ENCODE measurements at regions not wholly inside any gene's neighbourhood (a gene's known extent, or its start where the extent isn't known, plus 50 kb on each side); places are given as distances from the start of the nearest gene placed in this dataset.

- DNase-seq: no peak
Measured at GRCh38 chr2:9156483-9156882, 50.1 kb upstream of the ASAP2 start.

DNA sequence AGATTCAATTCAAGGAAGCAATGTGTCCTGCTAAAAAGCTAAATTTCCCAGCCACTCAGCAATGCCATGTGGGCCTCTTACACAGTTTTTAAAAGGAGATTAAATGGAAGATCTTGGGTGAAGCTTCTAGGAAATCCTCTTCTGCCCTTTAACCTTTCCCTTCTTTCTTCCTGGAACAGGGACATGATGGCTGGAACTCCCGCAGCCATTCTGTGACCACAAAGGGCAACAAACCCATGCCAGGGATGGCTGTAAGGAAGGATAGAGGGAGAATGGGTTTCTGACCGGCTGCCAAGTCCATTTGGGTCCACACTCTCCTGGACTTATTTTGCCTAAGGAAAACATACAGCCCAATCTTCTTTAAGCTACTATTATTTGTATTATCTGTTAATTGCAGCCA, 52.6 kb upstream of the ASAP2 start:
- no peak for DNase-seq

DNA sequence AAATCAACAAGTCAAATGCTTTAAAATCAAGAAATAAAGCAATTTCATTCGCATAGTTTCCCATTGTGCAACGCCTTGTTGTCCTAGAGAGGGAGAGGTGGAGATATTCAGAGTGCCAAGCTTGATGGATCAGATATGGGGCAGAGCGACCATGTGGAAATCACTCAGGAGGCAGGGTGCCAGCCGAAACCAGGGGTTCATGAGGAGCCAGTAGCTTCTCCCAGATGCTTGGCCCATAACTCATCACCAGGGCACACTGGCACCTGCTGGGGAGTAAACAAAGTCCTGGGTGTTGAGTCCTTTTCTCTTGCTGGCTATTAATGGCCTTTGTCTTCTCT, 53.0 kb upstream of the ASAP2 start:
- DNase-seq: no peak

- DNase-seq: peak; percentile 40
Measured at GRCh38 chr2:9152975-9153642, 53.5 kb upstream of the ASAP2 start.

GRCh38 chr2:9150906-9151305, 55.7 kb upstream of the ASAP2 start:
- no peak for DNase-seq

GRCh38 chr2:9150568-9150900, 56.1 kb upstream of the ASAP2 start:
- DNase-seq: no peak

GRCh38 chr2:9149726-9150567, 56.7 kb upstream of the ASAP2 start:
- DNase-seq: no peak

DNA sequence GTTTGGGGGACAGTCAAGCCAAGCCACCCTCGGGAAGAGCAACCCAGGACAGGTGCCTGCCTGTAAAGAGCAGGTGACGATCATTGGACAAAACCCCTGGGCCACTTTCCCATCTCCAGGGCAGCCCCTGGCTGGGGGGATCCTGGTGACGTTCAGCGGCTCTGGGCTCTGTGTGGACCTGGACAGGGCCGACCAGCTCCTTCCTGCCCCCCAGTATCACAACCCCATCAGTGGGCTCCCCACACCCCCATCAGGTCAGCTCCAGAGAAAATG, 57.3 kb upstream of the ASAP2 start:
- no peak for DNase-seq

GRCh38 chr2:9146646-9147045, 60.0 kb upstream of the ASAP2 start:
- no peak for DNase-seq

- DNase-seq: no peak
Measured at GRCh38 chr2:9145752-9146430, 60.7 kb upstream of the ASAP2 start.

- peak; percentile 83 for DNase-seq
Measured at GRCh38 chr2:9145109-9145751, 61.4 kb upstream of the ASAP2 start.

- DNase-seq: peak; percentile 67
Measured at GRCh38 chr2:9144617-9145016, 62.0 kb upstream of the ASAP2 start.

- no peak for DNase-seq
Measured at GRCh38 chr2:9144046-9144445, 62.6 kb upstream of the ASAP2 start.

GRCh38 chr2:9143264-9143815, 63.3 kb upstream of the ASAP2 start:
- DNase-seq: no peak

DNA sequence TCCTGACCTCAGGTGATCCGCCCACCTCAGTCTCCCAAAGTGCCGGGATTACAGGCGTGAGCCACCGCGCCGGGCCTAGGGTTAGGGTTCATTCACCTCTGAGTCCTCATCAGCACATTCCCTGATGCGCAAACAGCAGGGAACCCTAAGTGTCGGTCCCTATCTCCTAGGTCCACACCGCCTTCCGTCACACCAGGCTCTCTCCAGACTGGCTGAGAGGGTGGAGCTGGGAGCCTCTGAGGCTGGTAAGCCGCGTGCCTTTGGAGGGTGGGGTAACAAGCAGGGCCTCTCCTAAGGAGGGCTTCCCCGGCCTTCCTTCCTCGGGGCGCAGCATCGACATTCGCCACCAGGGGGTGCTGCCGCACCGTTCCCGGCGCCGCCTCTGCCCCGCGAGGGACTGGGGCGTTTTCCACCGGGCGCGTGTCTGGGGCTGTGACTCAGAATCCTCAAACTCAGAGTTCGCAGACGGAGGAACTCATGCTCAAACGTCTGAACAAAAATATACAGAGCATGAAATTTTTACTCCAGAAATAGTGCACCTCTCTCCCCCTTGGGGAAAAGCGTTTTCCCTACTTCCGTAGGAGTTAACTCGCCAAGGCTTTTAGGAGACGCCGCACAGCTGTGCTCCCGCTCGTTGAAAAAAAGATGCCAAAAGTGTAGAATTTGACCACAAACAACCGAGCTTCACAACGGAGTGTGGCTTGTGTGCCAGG, 63.9 kb upstream of the ASAP2 start:
- DNase-seq: peak; percentile 91

GRCh38 chr2:9141706-9142460, 64.7 kb upstream of the ASAP2 start:
- DNase-seq: no peak

GRCh38 chr2:9141091-9141667, 65.4 kb upstream of the ASAP2 start:
- DNase-seq: peak; percentile 59

GRCh38 chr2:9140645-9141044, 66.0 kb upstream of the ASAP2 start:
- DNase-seq: no peak

DNA sequence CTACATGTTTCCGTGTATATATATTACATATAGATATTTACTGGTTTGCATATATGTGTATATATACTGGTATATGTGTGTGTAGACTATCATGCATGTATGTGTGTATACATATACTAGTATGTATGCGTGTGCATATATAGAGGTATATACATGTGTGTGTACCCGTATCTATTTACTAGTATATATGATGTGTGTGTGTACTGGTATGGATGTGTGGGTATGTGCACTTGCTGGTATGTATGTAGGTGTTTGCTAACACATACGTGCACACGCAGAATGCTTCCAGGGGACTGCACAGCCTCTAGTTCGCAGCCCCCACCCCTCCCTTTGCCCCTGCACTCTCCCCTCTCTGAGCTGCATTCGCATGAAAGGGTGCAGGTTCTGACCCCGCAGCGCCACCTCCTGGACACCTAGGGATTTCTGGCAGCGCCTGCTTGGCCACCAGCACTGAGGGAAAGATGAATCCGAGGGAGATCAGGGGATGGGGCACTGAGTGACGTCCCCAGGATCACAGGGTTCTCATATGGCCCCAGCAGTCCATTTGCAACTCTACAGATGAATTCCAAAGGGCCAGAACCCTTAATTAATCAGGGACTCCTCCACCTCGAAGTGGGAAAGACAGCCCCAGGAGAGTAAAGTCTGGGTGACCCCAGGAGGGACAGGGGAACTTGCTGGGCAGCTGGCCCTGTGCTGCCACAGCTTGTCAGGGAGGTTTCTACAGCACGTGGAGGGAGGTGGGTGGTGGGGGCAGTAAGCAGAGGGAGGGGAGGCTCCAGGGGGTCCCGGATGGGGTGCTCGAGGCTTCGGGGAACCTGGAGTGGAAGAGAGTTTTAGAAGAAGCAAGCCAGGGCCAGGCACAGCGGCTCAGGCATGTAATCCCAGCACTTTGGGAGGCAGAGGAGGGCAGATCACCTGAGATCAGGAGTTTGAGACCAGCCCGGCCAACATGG, 66.8 kb upstream of the ASAP2 start:
- peak; percentile 59 for DNase-seq

GRCh38 chr2:9137379-9138150, 69.0 kb upstream of the ASAP2 start:
- DNase-seq: no peak
